CD4-positive, alpha-beta T cell treated with Interleukin-1 beta for 1 hour (primary cell): ENCODE measurements at regions not wholly inside any gene's neighbourhood (a gene's known extent, or its start where the extent isn't known, plus 50 kb on each side); places are given as distances from the start of the nearest gene placed in this dataset.
A peak's percentile ranks its signal among the peaks of the same experiment; 100 is the strongest.
"Not testable (repeated sequence)": the region's sequence is repeated elsewhere in the genome, so short reads cannot be mapped to it uniquely, and the experiment has no call there.

Experiments used
- DNase-seq, 2 donors: peaks; one replicate each; pipeline ENCODE4 v3.0.0-alpha.2; 2020 to 2022

DNA sequence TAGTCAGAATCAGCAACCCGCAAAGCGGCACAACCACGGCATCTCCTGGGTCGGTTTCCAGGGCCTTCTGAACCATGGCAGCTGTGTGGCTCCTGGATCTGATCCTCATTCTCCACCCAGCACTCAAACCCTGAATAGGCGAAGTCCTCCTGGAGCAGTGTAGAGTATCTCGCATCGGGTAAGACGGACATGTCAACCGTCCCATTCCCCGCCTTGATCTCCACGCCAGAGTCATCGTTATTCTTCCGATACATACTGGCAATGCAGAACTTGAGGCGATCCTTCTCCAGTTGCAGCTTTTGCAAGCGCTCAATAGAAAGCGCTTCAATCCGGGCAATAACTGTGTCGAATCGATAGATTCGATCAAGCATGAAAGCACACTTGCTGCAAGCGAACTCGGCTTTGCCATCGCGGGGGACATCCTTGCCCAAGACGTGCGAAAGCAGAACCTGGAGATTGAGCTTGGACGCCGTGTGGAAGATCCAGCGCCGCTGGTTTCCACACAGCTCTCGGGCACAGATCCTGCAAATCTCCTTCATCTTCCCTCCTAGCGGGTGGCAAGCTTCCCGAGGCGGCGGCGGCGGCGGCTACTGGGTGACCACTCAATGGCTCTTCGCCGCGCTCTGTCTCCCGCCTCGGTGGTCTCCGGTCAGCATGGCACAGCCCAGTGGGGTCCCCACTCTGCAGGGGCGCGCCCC is 142.9 kb downstream of the NBPF8 start:
- DNase-seq: not testable (repeated sequence)

DNA sequence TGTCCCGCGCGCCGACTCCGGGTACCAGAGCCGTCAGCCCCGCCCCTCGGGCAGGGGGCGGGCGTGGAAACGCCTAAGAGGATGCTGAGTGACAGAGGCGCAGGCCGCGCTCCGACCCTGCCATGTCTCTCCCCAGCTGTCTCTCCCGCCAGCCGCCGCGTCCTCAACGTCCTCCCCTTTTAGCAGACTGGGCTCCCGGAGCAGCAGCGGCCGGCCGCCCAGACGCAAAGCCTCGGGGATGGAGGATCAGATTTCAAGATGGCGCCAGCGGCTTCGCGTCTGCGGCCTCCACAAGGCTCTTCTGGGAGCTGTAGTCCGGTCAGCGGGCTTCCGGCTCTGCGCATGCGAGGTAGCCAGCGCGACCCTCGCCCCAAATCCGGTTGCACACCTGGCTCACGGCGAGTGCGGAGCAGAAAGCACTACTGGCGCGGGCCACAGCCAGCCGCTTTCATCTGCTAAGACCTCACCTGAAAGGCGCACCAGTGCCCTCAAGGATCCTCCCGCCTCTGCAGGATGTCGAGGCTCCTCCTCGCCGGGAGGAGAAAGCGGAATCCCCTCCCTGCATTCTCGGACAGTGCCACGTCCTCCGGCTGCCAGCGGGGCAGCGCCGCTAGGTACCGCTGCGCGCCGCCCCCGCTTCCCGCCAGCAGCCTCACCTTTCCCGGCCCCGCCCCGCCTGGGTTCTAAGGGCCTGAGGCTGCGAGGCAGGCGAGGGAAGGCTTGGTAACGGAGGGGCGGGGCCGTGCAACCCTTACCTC is 143.6 kb downstream of the NBPF8 start:
- peak; percentile 38 to 70 for DNase-seq

DNA sequence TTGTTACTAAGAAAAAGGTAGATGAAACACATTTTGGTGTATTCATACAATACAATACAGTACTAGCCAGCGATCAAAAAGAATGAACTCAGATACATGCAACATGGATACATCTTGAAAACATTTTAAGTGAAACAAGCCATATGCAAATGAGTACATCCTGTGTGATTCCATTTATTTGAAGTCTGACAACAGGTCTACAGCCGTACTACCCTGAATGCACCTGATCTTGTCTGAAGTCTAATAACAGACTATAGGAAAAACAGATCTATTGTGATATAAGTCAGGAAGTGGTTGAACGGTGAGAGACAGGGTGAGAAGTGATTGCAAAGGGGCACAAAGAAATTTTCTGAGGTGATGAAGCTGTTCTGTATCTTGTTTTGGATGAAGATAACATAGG is 146.9 kb downstream of the NBPF8 start:
- peak; percentile 13 to 60 for DNase-seq

DNA sequence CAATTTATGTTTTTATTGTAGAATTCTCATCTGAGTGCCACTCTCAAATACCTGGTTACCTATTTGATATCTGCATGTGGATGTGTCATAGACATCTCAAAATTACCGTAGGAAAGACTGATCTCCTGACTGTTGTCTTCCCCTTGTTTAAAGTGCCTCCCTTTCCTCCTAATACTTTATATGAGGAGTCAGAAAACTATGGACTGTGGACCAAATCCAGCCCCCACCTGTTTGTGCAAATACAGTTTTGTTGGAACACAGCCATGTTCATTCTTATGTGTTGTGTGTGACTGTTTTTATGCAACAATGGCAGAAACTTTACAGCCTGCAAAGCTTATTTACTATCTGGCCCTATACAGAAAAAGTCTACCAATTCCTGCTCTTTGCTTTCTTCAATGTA is 150.6 kb downstream of the NBPF8 start:
- DNase-seq: not testable (repeated sequence)

DNA sequence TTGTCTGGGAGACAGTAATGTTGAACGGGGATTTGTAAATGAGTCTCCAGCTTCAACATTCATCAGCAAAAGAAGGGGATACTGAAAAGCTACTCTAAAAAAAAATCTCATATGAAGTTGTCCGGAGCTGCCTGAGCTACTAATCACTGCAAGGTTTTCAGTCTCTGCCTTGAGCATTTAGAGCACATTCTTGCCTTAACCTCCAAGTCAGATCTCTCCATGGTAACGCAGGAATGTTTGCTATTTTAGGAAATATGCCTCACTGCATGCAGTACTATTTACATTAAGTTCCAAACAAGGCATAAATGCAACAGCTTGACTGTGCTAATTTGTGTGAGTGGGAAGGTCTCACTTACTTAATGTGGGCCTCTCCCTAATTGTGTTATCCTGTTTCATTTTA is 152.8 kb downstream of the NBPF8 start:
- not testable (repeated sequence) for DNase-seq

DNA sequence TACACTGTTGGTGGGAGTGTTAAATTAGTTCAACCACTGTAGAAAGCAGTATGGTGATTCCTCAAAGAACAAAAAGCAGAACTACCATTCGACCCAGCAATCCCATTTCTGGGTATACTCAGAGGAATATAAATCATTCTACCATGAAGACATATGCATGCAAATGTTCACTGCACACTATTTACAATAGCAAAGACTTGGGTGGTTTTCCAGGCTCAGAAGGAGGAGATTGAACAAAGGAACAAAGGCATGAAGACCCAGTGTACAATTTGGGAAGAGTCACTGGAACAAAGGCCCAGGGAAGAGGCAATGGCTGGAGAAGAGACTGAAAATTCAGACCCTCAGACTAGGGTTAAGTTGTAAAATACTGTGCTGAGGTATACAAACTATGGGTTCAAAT is 148.5 kb upstream of the NBPF26 start:
- not testable (repeated sequence) for DNase-seq

DNA sequence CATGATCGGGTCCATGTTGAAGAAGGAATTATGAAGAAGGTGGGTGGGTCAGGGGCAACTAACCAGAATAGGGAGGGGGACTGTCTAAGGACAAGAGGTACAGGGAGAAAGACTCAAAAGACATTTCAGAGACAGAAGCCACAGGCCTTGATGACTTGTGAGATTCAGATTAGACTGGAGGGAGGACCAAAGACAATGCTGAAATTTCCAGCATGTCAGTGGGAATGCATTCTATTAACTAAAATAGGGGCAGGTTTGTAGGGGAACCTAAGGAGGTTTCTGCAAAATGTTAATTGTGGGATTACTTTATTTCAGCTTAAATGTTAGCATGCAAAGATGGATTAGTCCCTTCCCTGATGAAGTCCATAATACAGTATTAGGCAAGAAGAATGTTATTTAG is 141.6 kb upstream of the NBPF26 start:
- not testable (repeated sequence) for DNase-seq

DNA sequence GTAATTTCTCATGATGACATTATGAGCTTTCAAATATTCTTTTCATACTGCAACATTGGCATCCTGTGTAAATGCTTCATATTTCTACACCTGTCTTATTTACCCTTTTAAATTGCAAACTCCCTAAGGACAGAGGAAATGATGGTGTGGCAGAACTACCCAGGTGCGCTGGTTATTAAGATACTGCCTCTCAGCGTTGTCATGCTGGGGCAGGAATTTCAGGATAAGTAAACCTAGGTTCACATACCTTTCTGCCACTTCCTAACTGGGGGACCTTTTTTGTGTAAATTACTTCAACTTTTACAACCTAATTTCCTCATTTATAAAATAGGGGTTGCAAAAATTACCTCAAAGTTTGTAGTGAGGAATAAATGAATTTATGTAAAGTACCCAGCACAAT is 137.7 kb upstream of the NBPF26 start:
- not testable (repeated sequence) for DNase-seq

DNA sequence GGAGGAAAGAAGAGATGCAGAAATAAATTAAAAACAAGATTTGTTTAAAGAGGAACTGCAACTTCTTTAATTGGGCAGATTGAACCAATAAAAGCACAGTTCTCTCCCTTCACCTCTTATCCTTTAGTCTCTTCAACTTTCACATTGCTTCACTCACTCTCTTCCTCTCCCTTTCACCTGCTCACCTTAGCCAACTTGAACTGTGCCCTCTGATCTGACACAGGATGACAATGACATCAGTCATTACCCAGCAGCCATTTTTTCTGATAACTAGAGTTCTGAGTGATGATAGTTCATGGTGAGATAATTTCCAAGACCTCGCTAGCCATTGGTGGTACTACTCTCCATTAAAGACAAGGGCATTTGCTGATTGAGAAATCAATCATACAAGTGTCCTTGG is 134.9 kb upstream of the NBPF26 start:
- not testable (repeated sequence) for DNase-seq

DNA sequence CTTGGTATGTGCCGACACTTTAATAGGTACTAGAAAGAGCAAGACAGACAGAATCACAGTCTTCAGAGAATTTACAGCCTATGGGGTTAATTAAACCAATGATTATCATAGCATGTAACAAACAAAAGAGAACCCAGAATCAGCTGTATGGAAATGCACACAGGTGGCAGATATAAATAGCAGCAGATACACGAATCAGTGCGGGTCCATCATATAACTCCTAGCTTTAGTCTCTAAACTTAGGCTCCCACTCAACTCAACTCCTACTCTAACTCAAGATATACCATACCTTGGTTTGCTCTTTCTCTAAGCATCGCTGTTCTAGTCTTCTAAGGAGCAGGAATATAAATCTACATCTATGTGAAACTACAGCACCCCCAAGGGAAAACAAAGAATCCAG is 132.0 kb upstream of the NBPF26 start:
- DNase-seq: not testable (repeated sequence)

DNA sequence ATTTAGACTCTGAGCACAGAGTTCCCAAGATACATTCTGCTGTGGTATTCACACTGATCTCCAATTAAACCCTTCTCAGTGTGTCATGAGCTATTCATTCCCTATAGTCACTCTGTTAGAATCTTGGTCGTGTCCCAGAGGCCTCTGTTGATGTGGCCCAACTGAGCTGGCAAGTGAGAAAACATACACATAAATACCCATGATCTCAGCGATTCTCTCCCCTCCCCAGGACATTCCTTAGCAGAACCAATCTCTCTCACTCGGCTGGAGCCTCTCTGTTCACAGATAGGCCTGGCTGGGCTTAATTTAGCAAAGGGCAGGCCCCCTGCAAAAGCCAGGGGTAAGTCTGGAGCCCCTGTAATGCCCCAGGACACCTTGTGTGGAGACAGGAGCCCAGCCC is 130.8 kb upstream of the NBPF26 start:
- not testable (repeated sequence) for DNase-seq

DNA sequence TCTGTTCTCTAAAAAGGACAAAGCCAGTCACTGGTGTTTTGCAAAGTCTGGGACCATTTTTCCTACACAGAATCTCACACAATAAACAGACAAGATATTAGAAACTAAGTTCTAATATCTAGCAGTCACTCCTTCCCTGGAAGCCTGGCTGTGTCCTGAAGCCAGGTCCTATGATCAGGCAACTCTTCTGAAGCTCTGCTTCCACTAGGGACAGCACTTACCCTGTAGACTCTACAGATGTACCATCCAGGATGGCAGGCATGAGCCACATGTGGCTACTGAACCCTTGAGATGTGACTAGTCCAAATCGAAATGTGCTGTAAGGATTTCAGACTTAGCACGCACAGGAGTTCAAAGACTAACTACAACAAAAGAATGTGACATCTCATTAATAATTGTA is 130.1 kb upstream of the NBPF26 start:
- not testable (repeated sequence) for DNase-seq

DNA sequence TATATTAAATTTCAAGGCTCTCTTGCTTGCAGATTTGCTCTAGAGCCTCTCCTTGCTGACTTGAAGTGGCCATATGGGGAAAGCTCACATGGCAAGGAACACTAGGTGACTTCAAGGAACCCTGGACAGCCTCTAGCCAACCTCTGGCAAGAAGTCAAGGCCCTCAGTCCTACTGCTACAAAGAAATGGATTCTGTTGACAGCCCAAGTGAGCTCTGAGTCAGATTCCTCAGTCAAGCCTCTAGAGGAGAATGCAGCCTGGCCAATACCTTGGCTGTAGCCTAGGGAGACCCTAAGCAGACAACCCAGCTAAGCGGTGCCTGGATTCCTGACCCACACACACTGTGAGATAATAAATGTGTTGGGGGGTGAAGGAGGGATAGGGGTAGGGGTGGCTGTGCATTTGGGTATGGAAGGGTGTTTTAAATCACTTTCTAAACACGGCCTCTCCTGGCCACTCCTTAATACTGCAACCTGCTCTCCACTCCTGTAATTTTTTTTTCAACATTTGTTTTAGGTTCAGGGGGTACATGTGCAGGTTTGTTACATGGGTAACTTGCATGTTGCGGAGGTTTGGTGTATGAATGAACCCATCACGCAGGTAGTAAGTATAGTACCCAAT is 125.3 kb upstream of the NBPF26 start:
- DNase-seq: not testable (repeated sequence)

DNA sequence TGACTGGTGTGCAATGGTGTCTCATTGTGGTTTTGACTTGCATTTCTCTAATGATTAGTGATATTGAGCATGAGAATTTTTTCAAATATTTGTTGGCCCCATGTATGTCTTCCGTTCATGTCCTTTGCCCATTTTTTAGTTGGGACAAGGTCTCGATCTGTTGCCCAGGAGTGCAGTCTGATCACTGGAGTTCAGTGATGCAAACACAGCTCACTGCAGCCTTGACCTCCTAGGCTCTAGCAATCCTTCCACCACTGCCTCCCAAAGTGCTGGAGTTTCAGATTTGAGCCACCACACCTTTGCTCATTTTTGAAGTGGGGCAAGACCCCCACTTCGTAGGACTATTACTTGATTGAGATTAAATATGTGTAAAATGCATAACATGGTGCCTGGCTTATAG is 124.2 kb upstream of the NBPF26 start:
- DNase-seq: not testable (repeated sequence)

DNA sequence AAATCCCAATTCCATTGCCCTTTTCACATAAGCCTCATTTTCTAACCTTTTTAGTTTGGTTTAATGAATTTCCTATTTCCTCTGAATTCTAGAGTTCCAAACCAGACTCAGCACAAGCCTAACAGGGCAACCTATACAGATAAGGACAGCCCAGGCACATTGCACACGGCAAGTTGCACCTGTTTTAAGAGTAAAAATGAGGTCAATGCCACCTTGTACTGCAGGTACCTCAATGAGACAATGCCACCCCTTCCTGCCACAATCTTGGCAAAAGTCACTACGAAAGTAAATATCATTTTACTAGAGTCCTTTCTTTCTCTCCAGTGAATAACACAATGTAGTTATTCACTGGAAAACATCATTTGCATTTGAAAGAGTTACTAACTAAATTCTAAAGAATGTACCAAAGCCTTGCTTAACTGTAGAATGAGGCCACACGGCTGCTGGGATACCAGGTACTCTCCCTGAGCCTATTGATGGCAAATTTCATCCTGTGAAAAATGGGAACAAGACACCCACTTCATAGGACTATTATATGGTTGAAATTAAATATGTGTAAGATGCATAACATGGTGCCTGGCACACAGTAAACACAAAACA is 123.2 kb upstream of the NBPF26 start:
- DNase-seq: not testable (repeated sequence)

DNA sequence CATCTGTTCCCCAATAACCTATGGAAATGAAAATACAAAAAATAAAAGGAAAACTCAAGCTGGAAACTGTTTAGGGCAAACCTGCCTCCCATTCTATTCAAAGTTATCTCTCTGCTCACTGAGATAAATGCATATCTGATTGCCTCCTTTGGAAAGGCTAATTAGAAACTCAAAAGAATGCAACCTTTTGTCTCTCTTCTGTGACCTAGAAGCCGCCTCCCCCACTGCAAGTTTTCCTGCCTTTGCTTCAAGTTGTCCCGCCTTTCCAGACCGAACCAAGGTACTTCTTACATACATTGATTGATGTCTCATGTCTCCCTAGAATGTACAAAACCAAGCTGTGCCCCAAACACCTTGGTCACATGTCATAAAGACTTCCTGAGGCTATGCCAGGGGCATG is 115.9 kb upstream of the NBPF26 start:
- not testable (repeated sequence) for DNase-seq

DNA sequence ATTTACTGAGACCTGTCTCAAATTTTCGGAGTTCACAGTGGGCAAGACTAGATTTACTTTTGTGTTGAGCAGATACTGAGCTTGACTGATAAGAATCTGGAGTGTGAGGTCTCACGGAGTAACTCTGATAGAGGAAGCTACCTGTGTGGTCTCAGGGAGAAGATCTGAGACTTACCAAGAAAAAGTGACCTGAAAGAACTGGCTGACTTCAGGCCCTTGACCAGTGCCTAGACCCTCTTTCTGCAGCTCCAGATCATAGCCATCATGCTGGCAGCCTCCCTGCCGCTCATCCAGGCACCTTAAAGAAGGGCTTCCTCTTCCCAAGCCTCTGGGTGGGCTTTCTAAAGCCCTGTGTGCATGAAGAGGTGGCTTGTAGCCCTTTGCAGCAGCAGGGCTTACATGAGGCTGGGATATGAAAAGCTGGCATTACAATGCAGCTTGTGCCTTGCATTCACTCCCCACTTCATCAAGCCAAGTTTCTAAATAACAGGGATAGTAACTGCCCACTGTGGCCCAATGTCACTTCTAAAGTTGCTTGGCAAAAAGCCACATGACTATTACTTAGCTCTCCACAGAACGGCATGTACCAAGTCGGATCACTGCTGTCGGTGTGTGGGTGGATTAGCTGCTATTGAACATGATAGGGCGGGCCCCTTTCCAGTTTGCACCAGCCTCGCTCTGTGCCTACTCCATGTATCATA is 115.3 kb upstream of the NBPF26 start:
- not testable (repeated sequence) for DNase-seq

DNA sequence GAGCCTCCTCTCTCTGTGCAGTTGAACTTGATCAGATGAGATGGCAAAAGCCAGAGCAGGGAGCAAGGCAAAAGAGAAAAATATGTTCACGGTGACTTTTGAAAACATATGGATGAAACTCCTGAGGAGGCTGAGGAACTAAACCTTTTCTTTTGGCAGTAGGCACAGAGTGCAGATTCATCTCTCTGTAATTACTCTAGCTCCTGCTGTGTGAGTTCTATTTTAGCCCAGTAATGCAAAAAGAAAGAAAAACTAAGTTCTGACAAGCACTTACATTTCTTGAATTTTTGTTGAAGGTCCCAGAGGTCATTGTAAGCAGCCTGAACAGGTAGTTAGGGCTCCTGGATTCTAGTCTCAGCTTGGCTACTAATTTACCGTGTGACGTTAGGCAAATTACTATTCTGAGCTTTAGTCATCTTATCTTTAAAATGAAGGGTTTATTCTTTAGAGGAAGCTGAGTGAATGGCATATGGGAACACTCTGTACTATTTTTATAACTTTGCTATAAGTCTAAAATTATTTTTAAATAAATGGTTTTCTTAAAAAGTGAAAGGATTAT is 114.7 kb upstream of the NBPF26 start:
- not testable (repeated sequence) for DNase-seq

DNA sequence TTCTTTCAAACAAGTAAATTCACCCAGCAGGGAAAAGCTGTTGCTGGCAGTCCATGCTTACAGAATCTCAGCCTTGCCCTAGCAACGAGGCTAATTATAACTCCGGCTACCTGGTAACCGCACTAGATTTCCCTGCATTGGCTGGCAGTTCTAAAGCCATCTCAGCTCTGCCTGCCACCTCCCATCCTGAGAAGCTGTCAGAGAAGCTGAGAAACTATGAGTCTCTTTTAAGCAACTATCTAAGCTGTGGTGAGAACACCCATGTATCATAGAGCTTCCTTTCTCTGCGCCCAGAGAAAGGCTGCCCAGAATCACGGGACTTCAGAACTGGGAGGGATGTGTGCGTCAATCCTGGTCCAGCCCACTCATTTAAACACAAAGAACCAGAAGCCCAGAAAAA is 113.9 kb upstream of the NBPF26 start:
- DNase-seq: not testable (repeated sequence)

DNA sequence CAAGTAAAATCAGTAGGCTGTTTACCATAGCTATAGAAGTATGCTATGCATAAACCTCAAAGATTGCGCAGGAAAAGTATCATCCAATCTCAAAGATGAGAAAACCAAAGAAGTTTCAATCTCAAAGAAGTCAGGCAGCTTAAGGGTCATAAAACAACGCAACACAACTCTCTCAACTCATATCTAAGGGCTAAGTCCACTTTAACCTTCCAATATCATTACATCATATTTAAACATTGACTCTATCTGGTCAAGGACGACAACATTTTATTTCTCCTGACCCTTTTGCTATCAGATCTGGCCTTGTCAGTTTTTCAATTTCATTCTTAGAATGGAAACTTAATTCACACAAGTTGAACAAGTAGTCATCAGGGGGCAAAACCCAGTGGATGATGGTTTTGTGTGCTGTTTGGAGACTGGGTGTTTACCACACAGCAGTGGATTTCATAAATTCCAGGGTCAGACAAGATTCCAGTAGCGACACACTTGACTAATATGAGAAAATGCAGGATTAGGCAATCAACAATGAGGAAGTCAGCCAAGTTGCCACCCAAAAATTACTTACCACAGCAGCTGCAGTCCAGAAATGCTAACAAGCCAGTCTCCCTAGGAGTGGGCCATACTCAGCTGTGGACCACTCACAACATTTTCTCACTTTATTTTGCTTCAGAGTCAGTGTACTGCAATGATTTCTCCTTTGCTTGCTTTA is 108.7 kb upstream of the NBPF26 start:
- DNase-seq: not testable (repeated sequence)

DNA sequence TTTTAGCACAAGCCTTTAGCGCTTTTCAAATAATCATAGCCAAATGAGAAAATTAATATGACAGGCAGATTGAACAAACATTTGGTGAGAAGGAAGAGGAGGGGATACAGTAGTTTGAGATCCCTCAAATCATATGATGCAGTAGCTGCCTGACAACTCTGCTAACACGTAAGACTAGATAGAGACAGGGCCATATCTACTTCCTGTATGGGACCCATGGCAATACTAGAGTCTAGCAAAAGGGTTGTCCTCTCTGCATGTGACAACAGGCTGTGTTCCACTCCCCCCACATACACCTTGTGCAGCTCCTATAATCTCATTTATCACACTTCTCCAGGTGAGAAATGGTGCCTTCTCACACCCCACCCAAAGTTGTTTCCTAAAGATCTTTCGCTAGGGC is 106.3 kb upstream of the NBPF26 start:
- DNase-seq: not testable (repeated sequence)
